Embryonic facial prominence (tissue), 1 donor: ENCODE measurements at regions not wholly inside any gene's neighbourhood (a gene's known extent, or its start where the extent isn't known, plus 50 kb on each side); places are given as distances from the start of the nearest gene placed in this dataset.

Experiments used
- DNase-seq: peaks from one replicate; pipeline ENCODE4 v3.0.0-alpha.2; 2016; ENCODE audit errors: extremely low spot score

- no peak for DNase-seq
These were observed 1702.5 kb upstream of the RAG2 start for GRCh38 chr11:38300570-38300969.

GRCh38 chr11:38296211-38296776, 1698.3 kb upstream of the RAG2 start:
- DNase-seq: no peak

GRCh38 chr11:38282718-38283117, 1684.7 kb upstream of the RAG2 start:
- DNase-seq: no peak

GRCh38 chr11:38278457-38279141, 1680.6 kb upstream of the RAG2 start:
- no peak for DNase-seq

- no peak for DNase-seq
These were observed 1676.0 kb upstream of the RAG2 start for GRCh38 chr11:38274031-38274430.

GRCh38 chr11:38272376-38272775, 1674.3 kb upstream of the RAG2 start:
- DNase-seq: no peak

GRCh38 chr11:38266691-38267090, 1668.7 kb upstream of the RAG2 start:
- DNase-seq: no peak

GRCh38 chr11:38256436-38256835, 1658.4 kb upstream of the RAG2 start:
- no peak for DNase-seq

GRCh38 chr11:38254913-38255312, 1656.9 kb upstream of the RAG2 start:
- DNase-seq: no peak

GRCh38 chr11:38252620-38253019, 1654.6 kb upstream of the RAG2 start:
- no peak for DNase-seq

- no peak for DNase-seq
These were observed 1648.4 kb upstream of the RAG2 start for GRCh38 chr11:38246451-38246850.

GRCh38 chr11:38226684-38227083, 1628.6 kb upstream of the RAG2 start:
- no peak for DNase-seq

- no peak for DNase-seq
These were observed 1623.3 kb upstream of the RAG2 start for GRCh38 chr11:38221295-38221694.

- no peak for DNase-seq
These were observed 1621.6 kb upstream of the RAG2 start for GRCh38 chr11:38219636-38220035.

- no peak for DNase-seq
These were observed 1610.9 kb upstream of the RAG2 start for GRCh38 chr11:38208951-38209350.

- no peak for DNase-seq
These were observed 1608.6 kb upstream of the RAG2 start for GRCh38 chr11:38206663-38207062.

GRCh38 chr11:38191101-38191500, 1593.1 kb upstream of the RAG2 start:
- no peak for DNase-seq

GRCh38 chr11:38182126-38182866, 1584.3 kb upstream of the RAG2 start:
- no peak for DNase-seq

- DNase-seq: no peak
These were observed 1578.8 kb upstream of the RAG2 start for GRCh38 chr11:38176686-38177322.

GRCh38 chr11:38173676-38174075, 1575.6 kb upstream of the RAG2 start:
- no peak for DNase-seq

- DNase-seq: no peak
These were observed 1571.2 kb upstream of the RAG2 start for GRCh38 chr11:38169286-38169685.

- no peak for DNase-seq
These were observed 1565.5 kb upstream of the RAG2 start for GRCh38 chr11:38163526-38163925.

GRCh38 chr11:38160433-38160832, 1562.4 kb upstream of the RAG2 start:
- no peak for DNase-seq
